PC-3 (cell line): ENCODE measurements at regions not wholly inside any gene's neighbourhood (a gene's known extent, or its start where the extent isn't known, plus 50 kb on each side); places are given as distances from the start of the nearest gene placed in this dataset.

Source experiments
- ATAC-seq: fragments of 200-7000 bp; cut with Tn5 transposase; 2 replicates; pipeline ENCODE4 v1.9.1; 2020; ENCODE audit warnings: mild to moderate bottlenecking, moderate library complexity
- BruUV-seq: library from RNA; stranded (reverse); fragments of 400-500 nt; replicated peaks from 2 replicates; lab custom pipeline; 2021; lab: Mats Ljungman, UMichigan
- CTCF ChIA-PET: fragments of 300-600 bp; sonication (Branson Sonifier 250); formaldehyde crosslinking; loops from one replicate; lab custom pipeline; 2022; ENCODE audit warnings: antibody characterized with exemption; lab: Charles Lee
- POLR2A ChIA-PET: fragments of 300-600 bp; sonication (Branson Sonifier 250); formaldehyde crosslinking; loops from one replicate; lab custom pipeline; 2022; ENCODE audit warnings: antibody characterized with exemption; ENCODE audit not compliant: unreplicated experiment; lab: Charles Lee
- DNase-seq: peaks from one replicate; pipeline ENCODE4 v3.0.0-alpha.2; 2015
- H2AFZ ChIP-seq: fragments of 300-600 bp; sonication (generic); 2 replicates; pipeline ENCODE4 v1.6.0; 2016; ENCODE audit warnings: antibody characterized with exemption, low read length
- H3F3A ChIP-seq: fragments of 300-600 bp; sonication (generic); one replicate; pipeline ENCODE4 v1.6.0; 2017; ENCODE audit warnings: antibody characterized with exemption, low read length, control low read depth, mild to moderate bottlenecking; ENCODE audit not compliant: unreplicated experiment
- H3K27ac ChIP-seq: fragments of 300-600 bp; sonication (generic); 2 replicates; pipeline ENCODE4 v1.5.1; 2016; ENCODE audit warnings: mild to moderate bottlenecking, low read length
- H3K27me3 ChIP-seq: fragments of 300-600 bp; sonication (generic); 2 replicates; pipeline ENCODE4 v1.6.1; 2016; ENCODE audit warnings: low read length, mixed read lengths
- H3K36me3 ChIP-seq: fragments of 300-600 bp; sonication (generic); 2 replicates; pipeline ENCODE4 v1.6.1; 2016; ENCODE audit warnings: low read depth, mixed run types, low read length, mixed read lengths
- H3K4me1 ChIP-seq: fragments of 300-600 bp; sonication (generic); 2 replicates; pipeline ENCODE4 v1.5.1; 2016; ENCODE audit warnings: low read length; ENCODE audit not compliant: insufficient read depth
- H3K4me2 ChIP-seq: fragments of 300-600 bp; sonication (generic); 2 replicates; pipeline ENCODE4 v1.6.0; 2016; ENCODE audit warnings: low read length
- H3K4me3 ChIP-seq: fragments of 300-600 bp; sonication (generic); 2 replicates; pipeline ENCODE4 v1.5.1; 2016; ENCODE audit warnings: mild to moderate bottlenecking, low read length, mixed read lengths
- H3K79me2 ChIP-seq: fragments of 300-600 bp; sonication (generic); 2 replicates; pipeline ENCODE4 v1.6.1; 2017; ENCODE audit warnings: low read length, mixed read lengths
- H3K9ac ChIP-seq: fragments of 300-600 bp; sonication (generic); 2 replicates; pipeline ENCODE4 v1.6.0; 2016; ENCODE audit warnings: mild to moderate bottlenecking, low read length
- H3K9me2 ChIP-seq: fragments of 300-600 bp; sonication (generic); replicated peaks from 2 replicates; pipeline ENCODE4 v1.6.1; 2016; ENCODE audit warnings: mixed run types, low read length, mixed read lengths
- H3K9me3 ChIP-seq: fragments of 300-600 bp; sonication (generic); 2 replicates; pipeline ENCODE4 v1.6.1; 2016; ENCODE audit warnings: low read length, mixed read lengths
- H4K20me1 ChIP-seq: fragments of 300-600 bp; sonication (generic); 2 replicates; pipeline ENCODE4 v1.6.1; 2016; ENCODE audit warnings: low read length, mixed read lengths
- CTCF ChIP-seq: fragments of 300-600 bp; sonication (generic); conservative IDR thresholded peaks from 2 replicates; pipeline ENCODE4 v1.5.1; 2017; ENCODE audit warnings: antibody characterized with exemption, low read depth, mild to moderate bottlenecking, low read length
- EZH2 ChIP-seq: fragments of 300-600 bp; sonication (generic); IDR thresholded peaks from one replicate; pipeline ENCODE4 v1.6.1; 2017; ENCODE audit warnings: antibody characterized with exemption, mild to moderate bottlenecking, low read length; ENCODE audit not compliant: unreplicated experiment
- EZH2phosphoT487 ChIP-seq: fragments of 300-600 bp; sonication (generic); IDR thresholded peaks from 2 replicates; pipeline ENCODE4 v1.6.1; 2018; ENCODE audit warnings: mild to moderate bottlenecking, antibody characterized with exemption, low read length, borderline replicate concordance
- intact Hi-C: fragments of 100-400 bp; cut with micrococcal nuclease; formaldehyde crosslinking; loops from 2 replicates; pipeline ENCODE4 v1.9.0; 2023

- Histone ChIP-seq H3K79me2 (peaks cover 69% of the 10 kb centered on the region), H3K9me3 (no peaks in the 10 kb centered on the region), H2AFZ (no peak overlapping the region), H3K27me3 (no peaks in the 10 kb centered on the region), H3K9me2 (no peaks in the 10 kb centered on the region), H3F3A (no peaks in the 10 kb centered on the region), H3K4me1 (peaks cover 12% of the 10 kb centered on the region), H3K4me2 (no peak overlapping the region), H3K9ac (no peak overlapping the region), H3K4me3 (no peak overlapping the region), H4K20me1 (peaks cover 16% of the 10 kb centered on the region; the same call in 1 of the 2 replicates), H3K27ac (no peak overlapping the region), H3K36me3 (peaks cover 8% of the 10 kb centered on the region)
- POLR2A ChIA-PET: no interaction called here
- CTCF ChIA-PET: no interaction called here
- DNase-seq (no peak), ATAC-seq (no peak)
- TF ChIP-seq EZH2phosphoT487: no peak
- no peak for TF ChIP-seq EZH2
- TF ChIP-seq CTCF: no peak
- intact Hi-C loops: no loop called here
- no TSS peak for BruUV-seq
Measured at GRCh38 chr7:131087756-131088658, 239.7 kb upstream of the MKLN1 start.

- intact Hi-C loops: no loop called here
- H3K4me2 ChIP-seq: no peak overlapping the region
- ChIA-PET CTCF (no interaction called here), POLR2A (interaction anchor here (0.6 kb wide), 1 partner anchor 119 kb away, joined by 5 read pairs; no protein-coding TSS in a partner anchor)
- peaks cover 59% of the 10 kb centered on the region for H3K79me2 ChIP-seq
- ATAC-seq: no peak
- H3K4me1 ChIP-seq: peaks cover 12% of the 10 kb centered on the region
- DNase-seq: no peak
- H3K9me3 ChIP-seq: no peaks in the 10 kb centered on the region
- peaks cover 5% of the 10 kb centered on the region; the same call in 1 of the 2 replicates for H4K20me1 ChIP-seq
- no peaks in the 10 kb centered on the region for H3F3A ChIP-seq
- no peaks in the 10 kb centered on the region for H3K9me2 ChIP-seq
- no peak overlapping the region for H2AFZ ChIP-seq
- TF ChIP-seq EZH2phosphoT487 (no peak), CTCF (no peak)
- no peaks in the 10 kb centered on the region for H3K27me3 ChIP-seq
- H3K27ac ChIP-seq: no peak overlapping the region
- H3K36me3 ChIP-seq: peaks cover 8% of the 10 kb centered on the region; the same call in 1 of the 2 replicates
- no TSS peak for BruUV-seq
- no peak overlapping the region for H3K9ac ChIP-seq
- H3K4me3 ChIP-seq: no peak overlapping the region
Measured at GRCh38 chr7:131090188-131090587, 237.5 kb upstream of the MKLN1 start.
